GM19438 (cell line): ENCODE measurements at regions not wholly inside any gene's neighbourhood (a gene's known extent, or its start where the extent isn't known, plus 50 kb on each side); places are given as distances from the start of the nearest gene placed in this dataset.
"Not testable (repeated sequence)": the region's sequence is repeated elsewhere in the genome, so short reads cannot be mapped to it uniquely, and the experiment has no call there.

Experiments used
- ATAC-seq: cut with Tn5 transposase; IDR thresholded peaks from one replicate; pipeline ENCODE4 v1.9.1; 2021; ENCODE audit warnings: low read depth; ENCODE audit not compliant: unreplicated experiment

GRCh38 chr18:6521803-6522418, 107.2 kb upstream of the L3MBTL4 start:
- peak; percentile 60 for ATAC-seq

- no peak for ATAC-seq
Measured at GRCh38 chr18:6525604-6526003, 110.9 kb upstream of the L3MBTL4 start.

GRCh38 chr18:6537475-6537874, 122.8 kb upstream of the L3MBTL4 start:
- no peak for ATAC-seq

- not testable (repeated sequence) for ATAC-seq
Measured at GRCh38 chr18:6541131-6541679, 126.5 kb upstream of the L3MBTL4 start.

GRCh38 chr18:6542296-6542695, 127.6 kb upstream of the L3MBTL4 start:
- ATAC-seq: no peak

GRCh38 chr18:6543330-6543908, 128.7 kb upstream of the L3MBTL4 start:
- no peak for ATAC-seq

GRCh38 chr18:6546229-6546628, 131.5 kb upstream of the L3MBTL4 start:
- no peak for ATAC-seq

GRCh38 chr18:6547476-6547875, 132.8 kb upstream of the L3MBTL4 start:
- no peak for ATAC-seq

- no peak for ATAC-seq
Measured at GRCh38 chr18:6553234-6553900, 138.7 kb upstream of the L3MBTL4 start.

- no peak for ATAC-seq
Measured at GRCh38 chr18:6557057-6557769, 142.5 kb upstream of the L3MBTL4 start.

GRCh38 chr18:6557770-6558248, 143.1 kb upstream of the L3MBTL4 start:
- ATAC-seq: no peak

GRCh38 chr18:6558446-6559156, 143.9 kb upstream of the L3MBTL4 start:
- ATAC-seq: no peak

- ATAC-seq: no peak
Measured at GRCh38 chr18:6559296-6559695, 144.6 kb upstream of the L3MBTL4 start.

- ATAC-seq: no peak
Measured at GRCh38 chr18:6561016-6561415, 146.3 kb upstream of the L3MBTL4 start.

- ATAC-seq: no peak
Measured at GRCh38 chr18:6561420-6561861, 146.7 kb upstream of the L3MBTL4 start.

GRCh38 chr18:6561862-6562291, 147.2 kb upstream of the L3MBTL4 start:
- ATAC-seq: no peak

- no peak for ATAC-seq
Measured at GRCh38 chr18:6563896-6564295, 149.2 kb upstream of the L3MBTL4 start.

GRCh38 chr18:6564950-6565814, 150.5 kb upstream of the L3MBTL4 start:
- ATAC-seq: no peak

- no peak for ATAC-seq
Measured at GRCh38 chr18:6565815-6566081, 151.0 kb upstream of the L3MBTL4 start.
